NB4 (cell line): ENCODE measurements at regions not wholly inside any gene's neighbourhood (a gene's known extent, or its start where the extent isn't known, plus 50 kb on each side); places are given as distances from the start of the nearest gene placed in this dataset.

Experiments used
- MYC ChIP-seq: IDR thresholded peaks from 2 replicates; pipeline ENCODE4 v1.6.1; 2011; ENCODE audit warnings: low read depth, low read length
- POLR2A ChIP-seq: IDR thresholded peaks from 2 replicates; pipeline ENCODE4 v1.6.1; 2011; ENCODE audit warnings: mild to moderate bottlenecking; ENCODE audit not compliant: insufficient read length; ENCODE audit errors: extremely low read depth
- TF ChIP-seq, protein P1 (sequence below): IDR thresholded peaks from one replicate; pipeline ENCODE4 v1.5.1; 2012; ENCODE audit warnings: low read depth, low read length

DNA sequence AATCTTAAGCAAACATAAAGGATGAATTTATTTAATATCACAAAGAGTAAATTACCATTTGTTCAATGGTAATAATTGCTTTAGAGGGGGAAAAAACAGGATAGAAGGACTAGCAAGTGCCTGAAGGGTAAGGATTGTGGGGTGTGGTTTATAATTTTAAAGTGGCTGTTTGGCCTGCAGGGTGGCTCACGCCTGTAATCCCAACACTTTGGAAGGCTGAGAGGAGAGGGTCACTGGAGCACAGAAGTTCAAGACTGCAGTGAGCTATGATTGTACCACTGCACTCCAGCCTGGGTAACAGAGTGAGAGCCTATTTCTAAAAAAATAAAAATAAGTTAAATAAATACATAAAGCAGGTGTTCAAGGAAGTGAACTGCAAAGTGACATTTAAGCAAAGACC lies 199.9 kb upstream of the AHR start:
- TF ChIP-seq, protein P1, sequence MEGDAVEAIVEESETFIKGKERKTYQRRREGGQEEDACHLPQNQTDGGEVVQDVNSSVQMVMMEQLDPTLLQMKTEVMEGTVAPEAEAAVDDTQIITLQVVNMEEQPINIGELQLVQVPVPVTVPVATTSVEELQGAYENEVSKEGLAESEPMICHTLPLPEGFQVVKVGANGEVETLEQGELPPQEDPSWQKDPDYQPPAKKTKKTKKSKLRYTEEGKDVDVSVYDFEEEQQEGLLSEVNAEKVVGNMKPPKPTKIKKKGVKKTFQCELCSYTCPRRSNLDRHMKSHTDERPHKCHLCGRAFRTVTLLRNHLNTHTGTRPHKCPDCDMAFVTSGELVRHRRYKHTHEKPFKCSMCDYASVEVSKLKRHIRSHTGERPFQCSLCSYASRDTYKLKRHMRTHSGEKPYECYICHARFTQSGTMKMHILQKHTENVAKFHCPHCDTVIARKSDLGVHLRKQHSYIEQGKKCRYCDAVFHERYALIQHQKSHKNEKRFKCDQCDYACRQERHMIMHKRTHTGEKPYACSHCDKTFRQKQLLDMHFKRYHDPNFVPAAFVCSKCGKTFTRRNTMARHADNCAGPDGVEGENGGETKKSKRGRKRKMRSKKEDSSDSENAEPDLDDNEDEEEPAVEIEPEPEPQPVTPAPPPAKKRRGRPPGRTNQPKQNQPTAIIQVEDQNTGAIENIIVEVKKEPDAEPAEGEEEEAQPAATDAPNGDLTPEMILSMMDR, result no peak
- no peak for TF ChIP-seq POLR2A
- TF ChIP-seq MYC, result no peak
